ENCODE measurements at regions not wholly inside any gene's neighbourhood (a gene's known extent, or its start where the extent isn't known, plus 50 kb on each side); places are given as distances from the start of the nearest gene placed in this dataset.

DNA sequence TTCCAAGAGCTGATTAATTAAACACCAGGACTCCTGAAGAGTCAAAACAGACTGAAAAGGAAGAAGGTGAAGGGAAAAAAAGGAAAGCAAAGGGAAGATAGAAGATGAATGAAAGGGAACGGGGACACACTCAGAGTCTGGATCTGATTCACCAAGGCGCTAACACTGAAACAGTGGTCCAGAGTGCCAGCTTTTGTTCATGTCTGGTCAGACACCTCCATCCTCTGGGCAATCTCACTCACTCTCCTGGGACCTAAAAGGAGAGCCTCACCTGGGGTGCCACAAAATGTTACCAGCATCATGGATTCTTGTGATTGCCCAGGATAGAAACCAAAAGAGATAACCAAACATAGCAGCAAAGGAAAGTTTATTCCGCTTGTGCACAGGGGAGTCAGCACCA is 120.3 kb upstream of the AFF2 start:
- FAIRE-seq, result no peak
- WGBS (ENCODE audit: missing lambda C conversion rate), result 5% methylated on average over 3 of the region's 3 CpGs
- no peak for ATAC-seq

DNA sequence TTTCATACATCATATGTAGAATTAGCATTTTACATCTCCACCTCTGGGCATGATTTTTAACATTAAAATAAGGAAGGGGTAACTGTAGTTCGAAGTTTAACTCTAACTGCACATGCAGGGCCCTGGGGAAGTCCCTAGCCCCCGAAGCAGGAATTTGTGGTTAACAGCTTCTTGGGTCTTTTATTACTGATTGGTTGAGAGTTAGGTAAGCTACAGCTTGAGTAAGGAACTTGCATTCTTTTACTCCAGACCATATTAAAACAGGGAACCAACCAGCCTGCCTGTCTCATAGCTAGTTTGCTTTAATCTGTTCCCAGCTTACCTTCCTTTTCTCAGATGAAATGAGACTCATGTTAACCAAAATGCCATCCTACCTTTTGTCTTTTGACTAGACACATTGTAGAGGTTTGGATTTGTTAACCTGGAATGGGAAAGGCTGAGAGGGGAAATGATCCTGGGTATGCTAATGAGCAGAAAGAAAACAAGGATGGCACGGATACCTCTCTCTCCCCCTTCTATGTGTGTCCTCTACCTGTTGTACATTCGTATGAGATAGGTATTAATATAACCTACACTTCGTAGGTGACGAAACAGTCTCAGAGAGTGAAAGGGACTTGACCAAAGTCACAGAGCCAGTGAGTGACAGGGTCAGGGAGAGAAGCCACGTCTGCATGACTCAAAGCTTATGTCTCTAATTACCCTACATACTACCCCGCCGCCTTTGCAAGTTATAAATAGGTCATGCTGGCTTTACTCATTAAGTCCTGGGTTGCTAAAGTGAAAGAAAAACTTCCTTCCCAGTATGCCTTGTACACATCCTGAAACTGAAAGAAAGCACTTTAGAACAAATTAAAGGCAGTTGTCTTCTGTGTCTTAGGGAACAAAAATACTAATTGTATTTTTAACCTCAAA is 119.5 kb upstream of the AFF2 start:
- ATAC-seq (no peak), DNase-seq (ENCODE audit: low read depth in 1 of 2, low spot score in 1 of 2) (no peak), FAIRE-seq (no peak)
- Histone ChIP-seq H3K9me3 (no peaks in the 10 kb centered on the region), H3K4me3 (no peak overlapping the region), H3K27ac (no peak overlapping the region), H3K4me2 (no peak overlapping the region), H3K4me1 (no peaks in the 10 kb centered on the region)
- TF ChIP-seq, protein P1, sequence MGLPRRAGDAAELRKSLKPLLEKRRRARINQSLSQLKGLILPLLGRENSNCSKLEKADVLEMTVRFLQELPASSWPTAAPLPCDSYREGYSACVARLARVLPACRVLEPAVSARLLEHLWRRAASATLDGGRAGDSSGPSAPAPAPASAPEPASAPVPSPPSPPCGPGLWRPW (IDR thresholded peaks at IDR 0.05), result no peak
- TF ChIP-seq FOSL2 (IDR thresholded peaks at IDR 0.05), result no peak
- no peak for TF ChIP-seq FOSL2 (CRISPR knock-in tag; IDR thresholded peaks at IDR 0.05)
- TF ChIP-seq, protein P2, sequence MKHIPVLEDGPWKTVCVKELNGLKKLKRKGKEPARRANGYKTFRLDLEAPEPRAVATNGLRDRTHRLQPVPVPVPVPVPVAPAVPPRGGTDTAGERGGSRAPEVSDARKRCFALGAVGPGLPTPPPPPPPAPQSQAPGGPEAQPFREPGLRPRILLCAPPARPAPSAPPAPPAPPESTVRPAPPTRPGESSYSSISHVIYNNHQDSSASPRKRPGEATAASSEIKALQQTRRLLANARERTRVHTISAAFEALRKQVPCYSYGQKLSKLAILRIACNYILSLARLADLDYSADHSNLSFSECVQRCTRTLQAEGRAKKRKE (CRISPR knock-in tag; IDR thresholded peaks at IDR 0.05; ENCODE audit: low read depth), result no peak
- no peak for TF ChIP-seq ESRRA (IDR thresholded peaks at IDR 0.05; ENCODE audit: borderline replicate concordance, low read length)
- no peak for TF ChIP-seq JUN (IDR thresholded peaks at IDR 0.05)
- TF ChIP-seq NFE2L2 (conservative IDR thresholded peaks at IDR 0.05; ENCODE audit: low read length), result no peak
- TF ChIP-seq, protein P3, sequence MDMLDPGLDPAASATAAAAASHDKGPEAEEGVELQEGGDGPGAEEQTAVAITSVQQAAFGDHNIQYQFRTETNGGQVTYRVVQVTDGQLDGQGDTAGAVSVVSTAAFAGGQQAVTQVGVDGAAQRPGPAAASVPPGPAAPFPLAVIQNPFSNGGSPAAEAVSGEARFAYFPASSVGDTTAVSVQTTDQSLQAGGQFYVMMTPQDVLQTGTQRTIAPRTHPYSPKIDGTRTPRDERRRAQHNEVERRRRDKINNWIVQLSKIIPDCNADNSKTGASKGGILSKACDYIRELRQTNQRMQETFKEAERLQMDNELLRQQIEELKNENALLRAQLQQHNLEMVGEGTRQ (IDR thresholded peaks at IDR 0.05), result no peak
- TF ChIP-seq E2F6 (IDR thresholded peaks at IDR 0.05; ENCODE audit: borderline replicate concordance, low read depth), result no peak
- no peak for TF ChIP-seq POLR2A (IDR thresholded peaks at IDR 0.05; ENCODE audit: low read length)
- WGBS (ENCODE audit: missing lambda C conversion rate), result 5% methylated on average over 9 of the region's 9 CpGs
- CTCF ChIA-PET, result no interaction called here
- POLR2A ChIA-PET, result no interaction called here

More for the DNA sequence above, 120.3 kb upstream of the AFF2 start:
- Histone ChIP-seq H3K4me1 (no peaks in the 10 kb centered on the region), H3K27ac (no peak overlapping the region), H3K4me3 (no peak overlapping the region), H3K4me2 (no peak overlapping the region), H3K9me3 (no peaks in the 10 kb centered on the region)
- ChIA-PET CTCF (no interaction called here), POLR2A (no interaction called here)
- no peak for DNase-seq (ENCODE audit: low read depth in 1 of 2, low spot score in 1 of 2)
- TF ChIP-seq JUN (IDR thresholded peaks at IDR 0.05), result no peak
- TF ChIP-seq RARB (CRISPR knock-in tag; IDR thresholded peaks at IDR 0.05), result no peak
- no peak for TF ChIP-seq MYC (IDR thresholded peaks at IDR 0.05; ENCODE audit: borderline replicate concordance, low read length)
- no peak for TF ChIP-seq CHD4 (IDR thresholded peaks at IDR 0.05; ENCODE audit: borderline replicate concordance)
- TF ChIP-seq RCOR1 (IDR thresholded peaks at IDR 0.05; ENCODE audit: low read depth, low read length), result no peak
- no peak for TF ChIP-seq ZFP36 (IDR thresholded peaks at IDR 0.05; ENCODE audit: borderline replicate concordance, partially characterized antibody)
- no peak for TF ChIP-seq HMGXB4 (CRISPR knock-in tag; IDR thresholded peaks at IDR 0.05; ENCODE audit: borderline replicate concordance)
- TF ChIP-seq EP300 (IDR thresholded peaks at IDR 0.05), result no peak
- TF ChIP-seq CBX2 (IDR thresholded peaks at IDR 0.05; ENCODE audit: borderline replicate concordance, low read depth), result no peak

DNA sequence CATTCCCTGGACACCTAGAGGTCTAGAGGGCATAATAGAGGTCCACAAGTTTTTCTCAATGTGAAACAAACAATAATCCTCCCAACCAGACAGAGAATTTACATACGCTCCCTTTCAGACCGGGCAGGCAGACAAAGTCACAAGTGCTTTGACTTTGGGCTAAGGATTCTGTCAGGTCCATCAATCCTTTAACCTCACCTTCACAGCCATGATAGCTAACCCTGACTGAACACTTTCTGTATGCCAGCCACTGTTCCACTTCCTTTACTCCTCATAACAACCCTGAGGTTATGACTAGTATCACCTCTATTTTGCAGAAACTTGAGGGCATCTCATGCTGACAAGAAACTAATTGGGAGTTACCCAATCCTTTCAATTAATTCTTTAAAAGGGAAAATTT is 118.8 kb upstream of the AFF2 start:
- no peak for ATAC-seq

More for the DNA sequence above, 118.8 kb upstream of the AFF2 start:
- DNase-seq (ENCODE audit: low read depth in 1 of 2, low spot score in 1 of 2) (no peak), FAIRE-seq (no peak)
- TF ChIP-seq, protein P4, sequence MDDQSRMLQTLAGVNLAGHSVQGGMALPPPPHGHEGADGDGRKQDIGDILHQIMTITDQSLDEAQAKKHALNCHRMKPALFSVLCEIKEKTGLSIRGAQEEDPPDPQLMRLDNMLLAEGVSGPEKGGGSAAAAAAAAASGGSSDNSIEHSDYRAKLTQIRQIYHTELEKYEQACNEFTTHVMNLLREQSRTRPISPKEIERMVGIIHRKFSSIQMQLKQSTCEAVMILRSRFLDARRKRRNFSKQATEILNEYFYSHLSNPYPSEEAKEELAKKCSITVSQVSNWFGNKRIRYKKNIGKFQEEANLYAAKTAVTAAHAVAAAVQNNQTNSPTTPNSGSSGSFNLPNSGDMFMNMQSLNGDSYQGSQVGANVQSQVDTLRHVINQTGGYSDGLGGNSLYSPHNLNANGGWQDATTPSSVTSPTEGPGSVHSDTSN (IDR thresholded peaks at IDR 0.05), result no peak
- no peak for TF ChIP-seq MAFK (IDR thresholded peaks at IDR 0.05; ENCODE audit: partially characterized antibody)
- no peak for TF ChIP-seq RFX5 (IDR thresholded peaks at IDR 0.05)
- TF ChIP-seq ESRRA (IDR thresholded peaks at IDR 0.05; ENCODE audit: borderline replicate concordance, low read length), result no peak
- TF ChIP-seq SREBF2 (IDR thresholded peaks at IDR 0.05), result no peak
- TF ChIP-seq, protein P3 (IDR thresholded peaks at IDR 0.05), result no peak
- TF ChIP-seq TFCP2L1 (CRISPR knock-in tag; IDR thresholded peaks at IDR 0.05), result no peak
- no peak for TF ChIP-seq CBX2 (IDR thresholded peaks at IDR 0.05; ENCODE audit: borderline replicate concordance, low read depth)
- no peak for TF ChIP-seq ELK1 (IDR thresholded peaks at IDR 0.05; ENCODE audit: low read depth, low read length)
- no peak overlapping the region for H3K4me2 ChIP-seq
- no peak overlapping the region for H3K27ac ChIP-seq
- no peaks in the 10 kb centered on the region for H3K9me3 ChIP-seq
- H3K4me3 ChIP-seq, result no peak overlapping the region
- WGBS (ENCODE audit: missing lambda C conversion rate), result 8% methylated on average over 2 of the region's 2 CpGs
- POLR2A ChIA-PET, result no interaction called here
- no peaks in the 10 kb centered on the region for H3K4me1 ChIP-seq
- CTCF ChIA-PET, result no interaction called here
